ENCODE measurements at regions not wholly inside any gene's neighbourhood (a gene's known extent, or its start where the extent isn't known, plus 50 kb on each side); places are given as distances from the start of the nearest gene placed in this dataset.

DNA sequence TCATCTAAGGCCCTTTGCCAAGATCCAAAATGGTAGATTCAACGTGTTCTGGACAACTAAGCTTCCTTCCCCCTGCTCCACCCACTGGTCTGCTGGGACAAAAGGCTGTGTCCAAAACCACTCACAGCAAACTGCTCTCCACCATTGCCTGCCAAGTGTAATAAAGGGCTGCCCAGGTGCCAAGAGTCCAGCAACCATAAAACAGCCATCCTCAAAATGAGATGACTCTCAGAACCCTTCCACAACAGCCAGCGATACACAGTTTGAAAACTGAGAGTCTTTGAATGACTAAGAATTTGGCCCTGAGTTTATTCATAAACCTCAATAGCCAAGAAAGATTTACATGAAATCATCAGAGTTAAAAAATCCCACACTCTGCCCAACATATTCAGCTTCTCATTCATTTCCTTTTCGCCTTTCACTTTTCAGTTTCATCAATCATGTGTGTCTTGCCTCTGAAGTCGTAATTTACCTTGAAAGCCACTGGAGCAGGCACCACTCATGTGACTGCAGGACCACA is 658.1 kb upstream of the MGMT start:
- FAIRE-seq: no peak
- H3K4me2 ChIP-seq (ENCODE audit: low read depth, low read length): no peak overlapping the region
- no peak for ATAC-seq
- CTCF ChIA-PET (ENCODE audit: low intra/inter-chr PET ratio, low total read pairs): no interaction called here
- no peak overlapping the region for H3K4me3 ChIP-seq (replicated peaks in 1 of 3; ENCODE audit: insufficient read depth in 1 of 3, low read depth in 2 of 3, low read length in 3 of 3)
- WGBS (ENCODE audit: low lambda C conversion rate): under 1% methylated on average over 4 of the region's 4 CpGs
- no peaks in the 10 kb centered on the region for H3K36me3 ChIP-seq (replicated peaks in 1 of 2; ENCODE audit: control insufficient read depth in 1 of 2, insufficient read depth in 2 of 2, low read length in 2 of 2)
- no peak overlapping the region for H2AFZ ChIP-seq (ENCODE audit: low read length)
- TF ChIP-seq ZNF510 (CRISPR knock-in tag; IDR thresholded peaks at IDR 0.05; ENCODE audit: low read depth) (no peak), ZBTB1 (CRISPR knock-in tag; IDR thresholded peaks at IDR 0.05; ENCODE audit: borderline replicate concordance) (no peak), EED (CRISPR knock-in tag; IDR thresholded peaks at IDR 0.05) (no peak), PHB2 (IDR thresholded peaks at IDR 0.05; ENCODE audit: partially characterized antibody) (no peak), ZNF577 (CRISPR knock-in tag; IDR thresholded peaks at IDR 0.05; ENCODE audit: borderline replicate concordance, low read depth) (no peak), MAF1 (CRISPR knock-in tag; IDR thresholded peaks at IDR 0.05; ENCODE audit: borderline replicate concordance) (no peak)
- TF ChIP-seq, protein P1, sequence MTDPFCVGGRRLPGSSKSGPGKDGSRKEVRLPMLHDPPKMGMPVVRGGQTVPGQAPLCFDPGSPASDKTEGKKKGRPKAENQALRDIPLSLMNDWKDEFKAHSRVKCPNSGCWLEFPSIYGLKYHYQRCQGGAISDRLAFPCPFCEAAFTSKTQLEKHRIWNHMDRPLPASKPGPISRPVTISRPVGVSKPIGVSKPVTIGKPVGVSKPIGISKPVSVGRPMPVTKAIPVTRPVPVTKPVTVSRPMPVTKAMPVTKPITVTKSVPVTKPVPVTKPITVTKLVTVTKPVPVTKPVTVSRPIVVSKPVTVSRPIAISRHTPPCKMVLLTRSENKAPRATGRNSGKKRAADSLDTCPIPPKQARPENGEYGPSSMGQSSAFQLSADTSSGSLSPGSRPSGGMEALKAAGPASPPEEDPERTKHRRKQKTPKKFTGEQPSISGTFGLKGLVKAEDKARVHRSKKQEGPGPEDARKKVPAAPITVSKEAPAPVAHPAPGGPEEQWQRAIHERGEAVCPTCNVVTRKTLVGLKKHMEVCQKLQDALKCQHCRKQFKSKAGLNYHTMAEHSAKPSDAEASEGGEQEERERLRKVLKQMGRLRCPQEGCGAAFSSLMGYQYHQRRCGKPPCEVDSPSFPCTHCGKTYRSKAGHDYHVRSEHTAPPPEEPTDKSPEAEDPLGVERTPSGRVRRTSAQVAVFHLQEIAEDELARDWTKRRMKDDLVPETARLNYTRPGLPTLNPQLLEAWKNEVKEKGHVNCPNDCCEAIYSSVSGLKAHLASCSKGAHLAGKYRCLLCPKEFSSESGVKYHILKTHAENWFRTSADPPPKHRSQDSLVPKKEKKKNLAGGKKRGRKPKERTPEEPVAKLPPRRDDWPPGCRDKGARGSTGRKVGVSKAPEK (CRISPR knock-in tag; IDR thresholded peaks at IDR 0.05; ENCODE audit: borderline replicate concordance): no peak
- TF ChIP-seq, protein P2, sequence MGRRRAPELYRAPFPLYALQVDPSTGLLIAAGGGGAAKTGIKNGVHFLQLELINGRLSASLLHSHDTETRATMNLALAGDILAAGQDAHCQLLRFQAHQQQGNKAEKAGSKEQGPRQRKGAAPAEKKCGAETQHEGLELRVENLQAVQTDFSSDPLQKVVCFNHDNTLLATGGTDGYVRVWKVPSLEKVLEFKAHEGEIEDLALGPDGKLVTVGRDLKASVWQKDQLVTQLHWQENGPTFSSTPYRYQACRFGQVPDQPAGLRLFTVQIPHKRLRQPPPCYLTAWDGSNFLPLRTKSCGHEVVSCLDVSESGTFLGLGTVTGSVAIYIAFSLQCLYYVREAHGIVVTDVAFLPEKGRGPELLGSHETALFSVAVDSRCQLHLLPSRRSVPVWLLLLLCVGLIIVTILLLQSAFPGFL (CRISPR knock-in tag; IDR thresholded peaks at IDR 0.05): no peak
- TF ChIP-seq, protein P3, sequence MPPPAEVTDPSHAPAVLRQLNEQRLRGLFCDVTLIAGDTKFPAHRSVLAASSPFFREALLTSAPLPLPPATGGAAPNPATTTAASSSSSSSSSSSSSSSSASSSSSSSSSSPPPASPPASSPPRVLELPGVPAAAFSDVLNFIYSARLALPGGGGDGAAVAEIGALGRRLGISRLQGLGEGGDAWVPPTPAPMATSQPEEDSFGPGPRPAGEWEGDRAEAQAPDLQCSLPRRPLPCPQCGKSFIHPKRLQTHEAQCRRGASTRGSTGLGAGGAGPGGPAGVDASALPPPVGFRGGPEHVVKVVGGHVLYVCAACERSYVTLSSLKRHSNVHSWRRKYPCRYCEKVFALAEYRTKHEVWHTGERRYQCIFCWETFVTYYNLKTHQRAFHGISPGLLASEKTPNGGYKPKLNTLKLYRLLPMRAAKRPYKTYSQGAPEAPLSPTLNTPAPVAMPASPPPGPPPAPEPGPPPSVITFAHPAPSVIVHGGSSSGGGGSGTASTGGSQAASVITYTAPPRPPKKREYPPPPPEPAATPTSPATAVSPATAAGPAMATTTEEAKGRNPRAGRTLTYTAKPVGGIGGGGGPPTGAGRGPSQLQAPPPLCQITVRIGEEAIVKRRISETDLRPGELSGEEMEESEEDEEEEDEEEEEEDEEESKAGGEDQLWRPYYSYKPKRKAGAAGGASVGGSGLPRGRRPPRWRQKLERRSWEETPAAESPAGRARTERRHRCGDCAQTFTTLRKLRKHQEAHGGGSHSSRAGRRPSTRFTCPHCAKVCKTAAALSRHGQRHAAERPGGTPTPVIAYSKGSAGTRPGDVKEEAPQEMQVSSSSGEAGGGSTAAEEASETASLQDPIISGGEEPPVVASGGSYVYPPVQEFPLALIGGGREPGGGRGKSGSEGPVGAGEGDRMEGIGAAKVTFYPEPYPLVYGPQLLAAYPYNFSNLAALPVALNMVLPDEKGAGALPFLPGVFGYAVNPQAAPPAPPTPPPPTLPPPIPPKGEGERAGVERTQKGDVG (CRISPR knock-in tag; IDR thresholded peaks at IDR 0.05; ENCODE audit: borderline replicate concordance): no peak
- H3K9me3 ChIP-seq (ENCODE audit: low read length): no peaks in the 10 kb centered on the region
- BruUV-seq (replicated peaks): no TSS peak
- POLR2A ChIA-PET: no interaction called here
- in situ Hi-C loops (cut with HindIII; ENCODE audit: extremely low pct_ligation_motif_present, low pct_unique_long_range_greater_than_20kb): no loop called here
- no peak for DNase-seq (ENCODE audit: low spot score)
- H3K4me1 ChIP-seq (ENCODE audit: insufficient read depth, low read length): no peaks in the 10 kb centered on the region
- H3K79me2 ChIP-seq (ENCODE audit: insufficient read depth, low read length): no peaks in the 10 kb centered on the region
- no peak overlapping the region for H3K9ac ChIP-seq (ENCODE audit: insufficient read depth, low read depth, low read length)
- no peak overlapping the region for H3K27ac ChIP-seq (ENCODE audit: extremely low read length, insufficient read depth, low read length)
- 0 out of 5 replicates have a peak, but pooled peaks cover 0 to 10% of the 10 kb centered on the region in 2 experiments for H3K27me3 ChIP-seq (ENCODE audit: control insufficient read depth in 1 of 2, insufficient read depth in 2 of 2, low read length in 2 of 2)
- intact Hi-C loops (cut with micrococcal nuclease; ENCODE audit: unreplicated experiment): no loop called here
- H4K20me1 ChIP-seq (ENCODE audit: insufficient read depth, low read length): no peaks in the 10 kb centered on the region

All from HepG2 (cell line).